ENCODE measurements at regions not wholly inside any gene's neighbourhood (a gene's known extent, or its start where the extent isn't known, plus 50 kb on each side); places are given as distances from the start of the nearest gene placed in this dataset.

- Histone ChIP-seq H4K20me1 (ENCODE audit: insufficient read depth) (no peaks in the 10 kb centered on the region), H3K9me3 (ENCODE audit: low read length) (no peaks in the 10 kb centered on the region), H3K36me3 (ENCODE audit: insufficient read depth, low read length) (no peaks in the 10 kb centered on the region), H3K27me3 (ENCODE audit: insufficient read depth, low read depth, low read length) (no peaks in the 10 kb centered on the region), H3K79me2 (replicated peaks; ENCODE audit: insufficient read depth, low read length) (no peaks in the 10 kb centered on the region), H3K4me3 (ENCODE audit: low read length) (no peak overlapping the region), H3K9me2 (ENCODE audit: insufficient read depth, low read length) (no peaks in the 10 kb centered on the region), H3K27ac (ENCODE audit: low read length) (no peak overlapping the region), H3K9ac (ENCODE audit: low read length) (no peak overlapping the region), H3K4me2 (ENCODE audit: low read length) (no peak overlapping the region), H2AFZ (ENCODE audit: low read depth, low read length) (no peak overlapping the region), H3F3A (ENCODE audit: insufficient read depth, low read length, poor library complexity, severe bottlenecking) (no peaks in the 10 kb centered on the region)
- TF ChIP-seq REST (IDR thresholded peaks at IDR 0.05; ENCODE audit: borderline replicate concordance), result no peak
- no peak for TF ChIP-seq MXI1 (conservative IDR thresholded peaks at IDR 0.05; ENCODE audit: poor library complexity, severe bottlenecking)
- no peak for TF ChIP-seq CTCF (IDR thresholded peaks at IDR 0.05; ENCODE audit: poor library complexity, severe bottlenecking)
- TF ChIP-seq RAD21 (conservative IDR thresholded peaks at IDR 0.05), result no peak
- TF ChIP-seq EP300 (conservative IDR thresholded peaks at IDR 0.05; ENCODE audit: poor library complexity, severe bottlenecking), result no peak
- TF ChIP-seq POLR2AphosphoS5 (IDR thresholded peaks at IDR 0.05), result no peak
- no peak for TF ChIP-seq TAF1 (IDR thresholded peaks at IDR 0.05; ENCODE audit: low read depth)
- no peak for TF ChIP-seq EZH2 (IDR thresholded peaks at IDR 0.05; ENCODE audit: borderline replicate concordance, insufficient read depth, low read length, poor library complexity, severe bottlenecking)
- no peak for TF ChIP-seq SMC3 (conservative IDR thresholded peaks at IDR 0.05; ENCODE audit: poor library complexity)
Observed at GRCh38 chr11:128345316-128345715, 242.0 kb downstream of the ETS1 start.

- no peaks in the 10 kb centered on the region for H3K79me2 ChIP-seq (replicated peaks; ENCODE audit: insufficient read depth, low read length)
- H2AFZ ChIP-seq (ENCODE audit: low read depth, low read length), result no peak overlapping the region
- H3F3A ChIP-seq (ENCODE audit: insufficient read depth, low read length, poor library complexity, severe bottlenecking), result no peaks in the 10 kb centered on the region
Observed at GRCh38 chr11:128343870-128344269, 243.5 kb downstream of the ETS1 start.

More at GRCh38 chr11:128343870-128344269, 243.5 kb downstream of the ETS1 start:
- Histone ChIP-seq H3K9me2 (ENCODE audit: insufficient read depth, low read length) (no peaks in the 10 kb centered on the region), H3K4me2 (ENCODE audit: low read length) (no peak overlapping the region), H3K9me3 (ENCODE audit: low read length) (no peaks in the 10 kb centered on the region), H3K27ac (ENCODE audit: low read length) (no peak overlapping the region), H3K9ac (ENCODE audit: low read length) (no peak overlapping the region), H4K20me1 (ENCODE audit: insufficient read depth) (no peaks in the 10 kb centered on the region), H3K4me3 (ENCODE audit: low read length) (no peak overlapping the region), H3K36me3 (ENCODE audit: insufficient read depth, low read length) (no peaks in the 10 kb centered on the region), H3K27me3 (ENCODE audit: insufficient read depth, low read depth, low read length) (no peaks in the 10 kb centered on the region)
- no peak for TF ChIP-seq RAD21 (conservative IDR thresholded peaks at IDR 0.05)
- no peak for TF ChIP-seq MXI1 (conservative IDR thresholded peaks at IDR 0.05; ENCODE audit: poor library complexity, severe bottlenecking)
- TF ChIP-seq EP300 (conservative IDR thresholded peaks at IDR 0.05; ENCODE audit: poor library complexity, severe bottlenecking), result no peak
- no peak for TF ChIP-seq TAF1 (IDR thresholded peaks at IDR 0.05; ENCODE audit: low read depth)
- no peak for TF ChIP-seq CTCF (IDR thresholded peaks at IDR 0.05; ENCODE audit: poor library complexity, severe bottlenecking)
- TF ChIP-seq REST (IDR thresholded peaks at IDR 0.05; ENCODE audit: borderline replicate concordance), result no peak
